ENCODE measurements at regions not wholly inside any gene's neighbourhood (a gene's known extent, or its start where the extent isn't known, plus 50 kb on each side); places are given as distances from the start of the nearest gene placed in this dataset.

DNA sequence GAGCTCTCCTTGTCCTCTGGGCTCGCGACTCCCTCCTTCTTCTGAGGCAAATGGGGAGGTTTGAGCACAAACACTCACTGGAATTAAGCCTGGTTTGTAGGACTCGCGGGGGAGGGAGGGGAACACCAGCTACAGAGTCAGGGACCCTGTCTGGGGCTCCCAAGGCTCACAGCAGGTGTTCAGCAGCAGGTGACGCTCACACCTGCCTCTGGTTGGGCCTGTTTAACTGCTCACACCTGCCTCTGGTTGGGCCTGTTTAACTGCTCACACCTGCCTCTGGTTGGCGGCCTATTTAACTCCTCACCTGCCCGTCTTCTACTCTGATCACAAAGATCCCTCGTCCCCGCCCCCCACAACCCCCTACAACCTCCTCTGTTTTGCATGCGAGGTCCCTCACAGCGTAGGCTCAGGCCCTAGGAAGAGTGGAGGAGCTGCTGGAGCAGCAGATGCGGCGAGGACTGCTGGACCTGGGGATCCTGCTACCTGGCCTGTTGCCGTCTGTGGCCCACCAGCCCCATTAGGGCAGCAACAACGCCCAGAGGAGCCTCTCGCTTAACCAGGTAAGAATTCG lies 181.9 kb downstream of the ERMARD start:
- TF ChIP-seq YY1 (IDR thresholded peaks at IDR 0.05; ENCODE audit: insufficient read depth, insufficient read length) (no peak), SUZ12 (IDR thresholded peaks at IDR 0.05; ENCODE audit: extremely low read depth, insufficient read depth, insufficient read length) (no peak), ZNF274 (IDR thresholded peaks at IDR 0.05; ENCODE audit: low read depth, low read length) (no peak)
- no peak overlapping the region for H3K4me3 ChIP-seq (ENCODE audit: insufficient read length, low read depth)
- DNase-seq (ENCODE audit: low read depth, low spot score): no peak
- H3K27me3 ChIP-seq (ENCODE audit: insufficient read depth, insufficient read length): no peaks in the 10 kb centered on the region
- H3K4me1 ChIP-seq (ENCODE audit: insufficient read depth, insufficient read length): peaks cover 3% of the 10 kb centered on the region
- H3K9me3 ChIP-seq (ENCODE audit: insufficient read depth, low read length): no peaks in the 10 kb centered on the region
- no peak overlapping the region for H3K9ac ChIP-seq (ENCODE audit: insufficient read length, low read depth)
- no peaks in the 10 kb centered on the region for H3K36me3 ChIP-seq (ENCODE audit: insufficient read depth, insufficient read length, low read length)

DNA sequence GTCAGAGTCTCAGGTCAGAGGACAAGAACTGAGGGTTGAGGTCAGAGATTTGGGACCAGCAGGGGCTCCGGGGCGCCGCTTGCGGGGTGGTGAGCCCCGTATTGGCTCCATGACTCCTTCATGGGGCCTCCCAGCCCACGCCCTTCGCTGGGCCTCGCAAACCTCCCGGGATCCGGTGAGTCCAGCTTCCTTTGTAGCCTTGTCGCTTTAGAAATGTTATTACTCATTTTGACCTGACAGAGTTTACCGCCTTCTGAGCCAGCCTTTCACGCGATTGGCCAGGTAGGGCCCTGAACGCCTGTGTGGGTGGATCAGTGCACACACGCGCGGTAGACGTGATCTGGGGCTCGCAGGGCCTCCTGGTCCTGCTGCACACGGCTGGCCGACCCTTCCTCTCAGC lies 181.1 kb downstream of the ERMARD start:
- H3K27me3 ChIP-seq (ENCODE audit: insufficient read depth, insufficient read length): no peaks in the 10 kb centered on the region

DNA sequence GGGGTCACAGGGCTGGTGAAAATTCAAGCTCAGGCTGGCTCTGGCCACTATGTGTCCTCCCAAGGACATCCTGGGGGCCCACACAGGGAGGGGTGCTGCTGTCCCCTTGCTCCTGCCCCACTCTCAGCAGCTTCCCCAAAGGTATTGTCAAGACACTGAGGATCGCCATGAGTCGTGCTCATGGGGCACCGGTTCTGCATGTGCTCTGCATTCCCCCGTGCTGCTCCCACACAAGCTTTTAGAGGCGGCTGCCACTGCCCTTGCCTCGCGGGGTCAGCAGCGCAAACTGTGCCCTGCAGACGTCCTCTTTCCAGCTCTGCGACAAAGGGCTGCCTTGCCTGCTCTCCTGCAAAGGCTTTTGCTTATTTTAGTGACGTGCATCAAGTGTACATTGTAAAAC lies 179.8 kb downstream of the ERMARD start:
- DNase-seq (ENCODE audit: low read depth, low spot score): no peak
- Histone ChIP-seq H3K9me3 (ENCODE audit: insufficient read depth, low read length) (no peaks in the 10 kb centered on the region), H3K27me3 (ENCODE audit: insufficient read depth, insufficient read length) (no peaks in the 10 kb centered on the region), H3K36me3 (ENCODE audit: insufficient read depth, insufficient read length, low read length) (no peaks in the 10 kb centered on the region), H3K9ac (ENCODE audit: insufficient read length, low read depth) (no peak overlapping the region), H3K4me1 (ENCODE audit: insufficient read depth, insufficient read length) (no peaks in the 10 kb centered on the region), H3K4me3 (ENCODE audit: insufficient read length, low read depth) (no peak overlapping the region)
- TF ChIP-seq ZNF274 (IDR thresholded peaks at IDR 0.05; ENCODE audit: low read depth, low read length) (no peak), SUZ12 (IDR thresholded peaks at IDR 0.05; ENCODE audit: extremely low read depth, insufficient read depth, insufficient read length) (no peak), YY1 (IDR thresholded peaks at IDR 0.05; ENCODE audit: insufficient read depth, insufficient read length) (no peak)

More for the DNA sequence above, 181.1 kb downstream of the ERMARD start:
- no peaks in the 10 kb centered on the region for H3K9me3 ChIP-seq (ENCODE audit: insufficient read depth, low read length)
- TF ChIP-seq SUZ12 (IDR thresholded peaks at IDR 0.05; ENCODE audit: extremely low read depth, insufficient read depth, insufficient read length) (no peak), YY1 (IDR thresholded peaks at IDR 0.05; ENCODE audit: insufficient read depth, insufficient read length) (no peak), ZNF274 (IDR thresholded peaks at IDR 0.05; ENCODE audit: low read depth, low read length) (no peak)
- no peaks in the 10 kb centered on the region for H3K36me3 ChIP-seq (ENCODE audit: insufficient read depth, insufficient read length, low read length)
- H3K9ac ChIP-seq (ENCODE audit: insufficient read length, low read depth): no peak overlapping the region
- no peaks in the 10 kb centered on the region for H3K4me1 ChIP-seq (ENCODE audit: insufficient read depth, insufficient read length)
- no peak for DNase-seq (ENCODE audit: low read depth, low spot score)
- H3K4me3 ChIP-seq (ENCODE audit: insufficient read length, low read depth): no peak overlapping the region

DNA sequence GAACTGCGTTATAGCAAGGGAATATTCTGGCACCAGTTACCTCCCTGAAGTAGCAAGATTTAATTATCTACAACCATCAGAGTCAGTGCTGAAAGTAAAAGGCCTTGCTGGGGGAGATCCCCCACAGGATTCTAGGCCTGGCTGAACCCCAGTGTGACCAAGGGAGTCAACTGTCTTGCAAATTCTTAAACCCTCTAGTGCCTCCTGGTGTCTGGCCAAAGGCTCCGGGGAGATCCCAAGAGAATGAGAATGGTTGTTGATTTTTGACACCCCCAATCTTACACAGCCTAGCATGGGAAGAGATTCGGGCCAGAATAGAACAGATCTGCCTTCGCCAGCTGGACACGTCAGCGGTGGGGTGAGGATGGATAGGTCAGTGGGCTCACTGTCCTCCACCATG lies 179.4 kb downstream of the ERMARD start:
- Histone ChIP-seq H3K36me3 (ENCODE audit: insufficient read depth, insufficient read length, low read length) (no peaks in the 10 kb centered on the region), H3K4me3 (ENCODE audit: insufficient read length, low read depth) (no peak overlapping the region), H3K9me3 (ENCODE audit: insufficient read depth, low read length) (no peaks in the 10 kb centered on the region), H3K27me3 (ENCODE audit: insufficient read depth, insufficient read length) (no peaks in the 10 kb centered on the region), H3K9ac (ENCODE audit: insufficient read length, low read depth) (no peak overlapping the region), H3K4me1 (ENCODE audit: insufficient read depth, insufficient read length) (no peaks in the 10 kb centered on the region)
- DNase-seq (ENCODE audit: low read depth, low spot score): no peak
- no peak for TF ChIP-seq YY1 (IDR thresholded peaks at IDR 0.05; ENCODE audit: insufficient read depth, insufficient read length)
- no peak for TF ChIP-seq ZNF274 (IDR thresholded peaks at IDR 0.05; ENCODE audit: low read depth, low read length)
- no peak for TF ChIP-seq SUZ12 (IDR thresholded peaks at IDR 0.05; ENCODE audit: extremely low read depth, insufficient read depth, insufficient read length)

DNA sequence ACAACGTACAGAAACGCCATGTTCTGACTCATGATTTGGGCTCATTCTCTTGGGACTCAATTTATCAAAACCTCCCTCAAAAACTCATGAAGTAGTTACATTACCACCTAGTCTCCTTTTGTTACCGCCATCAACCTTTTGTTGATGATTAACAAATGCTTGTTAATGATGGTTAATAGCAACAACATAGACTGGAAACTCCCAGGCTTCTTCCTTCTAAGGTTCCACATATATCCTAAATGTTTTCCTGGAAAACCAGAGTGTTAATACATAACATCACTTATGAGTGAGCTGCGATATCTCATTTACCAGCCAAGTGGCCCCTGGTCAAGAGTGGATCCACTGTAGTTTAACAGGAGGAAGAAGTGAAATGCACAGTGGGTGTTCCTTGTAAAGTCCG lies 176.3 kb downstream of the ERMARD start:
- no peaks in the 10 kb centered on the region for H3K27me3 ChIP-seq (ENCODE audit: insufficient read depth, insufficient read length)
- H3K9ac ChIP-seq (ENCODE audit: insufficient read length, low read depth): no peak overlapping the region
- H3K4me1 ChIP-seq (ENCODE audit: insufficient read depth, insufficient read length): no peaks in the 10 kb centered on the region
- DNase-seq (ENCODE audit: low read depth, low spot score): no peak
- H3K4me3 ChIP-seq (ENCODE audit: insufficient read length, low read depth): no peak overlapping the region
- no peaks in the 10 kb centered on the region for H3K9me3 ChIP-seq (ENCODE audit: insufficient read depth, low read length)
- no peak for TF ChIP-seq YY1 (IDR thresholded peaks at IDR 0.05; ENCODE audit: insufficient read depth, insufficient read length)
- no peak for TF ChIP-seq ZNF274 (IDR thresholded peaks at IDR 0.05; ENCODE audit: low read depth, low read length)
- no peak for TF ChIP-seq SUZ12 (IDR thresholded peaks at IDR 0.05; ENCODE audit: extremely low read depth, insufficient read depth, insufficient read length)
- no peaks in the 10 kb centered on the region for H3K36me3 ChIP-seq (ENCODE audit: insufficient read depth, insufficient read length, low read length)

DNA sequence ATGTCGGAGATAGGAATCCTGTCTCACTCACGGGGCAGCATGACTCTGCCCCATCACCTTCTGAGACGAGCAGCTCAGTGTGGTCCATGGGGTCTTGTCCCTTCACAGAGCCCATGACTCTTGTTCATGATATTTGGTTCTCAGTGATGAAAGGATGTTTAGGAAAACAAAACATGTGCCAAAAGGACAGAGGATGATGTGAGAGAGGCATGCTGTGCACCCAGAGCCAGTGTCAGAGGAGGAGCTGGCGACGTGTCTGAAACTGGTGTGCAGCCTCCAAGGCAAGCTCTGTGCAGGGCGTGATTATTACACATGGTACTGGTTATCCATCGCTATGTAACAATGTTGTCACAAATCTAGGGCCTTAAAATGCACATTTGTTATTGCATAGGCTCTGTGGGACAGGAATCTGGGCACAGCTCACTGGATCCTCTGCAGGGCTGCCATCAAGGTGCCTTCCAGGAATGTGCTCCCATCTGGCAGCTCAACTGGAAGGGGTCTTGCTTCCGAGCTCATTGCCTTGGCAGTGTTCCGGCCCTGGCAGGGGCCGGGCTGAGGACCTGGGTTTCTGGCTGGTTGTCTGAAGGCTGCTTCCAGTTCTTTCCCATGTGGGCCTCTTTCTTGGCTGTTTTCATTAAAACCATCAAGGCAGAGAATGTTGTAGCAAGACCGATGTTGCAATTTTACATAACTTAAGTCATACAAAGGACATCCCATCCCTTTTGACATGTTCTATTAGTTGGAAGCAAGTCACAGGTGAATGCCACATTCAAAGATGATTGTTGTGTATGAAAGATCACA lies 175.4 kb downstream of the ERMARD start:
- Histone ChIP-seq H3K27me3 (ENCODE audit: insufficient read depth, insufficient read length) (no peaks in the 10 kb centered on the region), H3K9me3 (ENCODE audit: insufficient read depth, low read length) (no peaks in the 10 kb centered on the region), H3K4me1 (ENCODE audit: insufficient read depth, insufficient read length) (peaks cover 4% of the 10 kb centered on the region), H3K4me3 (ENCODE audit: insufficient read length, low read depth) (no peak overlapping the region), H3K36me3 (ENCODE audit: insufficient read depth, insufficient read length, low read length) (no peaks in the 10 kb centered on the region), H3K9ac (ENCODE audit: insufficient read length, low read depth) (no peak overlapping the region)
- TF ChIP-seq SUZ12 (IDR thresholded peaks at IDR 0.05; ENCODE audit: extremely low read depth, insufficient read depth, insufficient read length) (no peak), ZNF274 (IDR thresholded peaks at IDR 0.05; ENCODE audit: low read depth, low read length) (no peak), YY1 (IDR thresholded peaks at IDR 0.05; ENCODE audit: insufficient read depth, insufficient read length) (no peak)
- DNase-seq (ENCODE audit: low read depth, low spot score): no peak

Data from NT2/D1 (cell line).